NCI-H2227 (cell line): ENCODE measurements at regions not wholly inside any gene's neighbourhood (a gene's known extent, or its start where the extent isn't known, plus 50 kb on each side); places are given as distances from the start of the nearest gene placed in this dataset.
"Not testable (repeated sequence)": the region's sequence is repeated elsewhere in the genome, so short reads cannot be mapped to it uniquely, and the experiment has no call there.

Experiments used
- DNase-seq: peaks from one replicate; lab custom pipeline; 2025; ENCODE audit not compliant: unreplicated experiment; lab: John Stamatoyannopoulos, UW

DNA sequence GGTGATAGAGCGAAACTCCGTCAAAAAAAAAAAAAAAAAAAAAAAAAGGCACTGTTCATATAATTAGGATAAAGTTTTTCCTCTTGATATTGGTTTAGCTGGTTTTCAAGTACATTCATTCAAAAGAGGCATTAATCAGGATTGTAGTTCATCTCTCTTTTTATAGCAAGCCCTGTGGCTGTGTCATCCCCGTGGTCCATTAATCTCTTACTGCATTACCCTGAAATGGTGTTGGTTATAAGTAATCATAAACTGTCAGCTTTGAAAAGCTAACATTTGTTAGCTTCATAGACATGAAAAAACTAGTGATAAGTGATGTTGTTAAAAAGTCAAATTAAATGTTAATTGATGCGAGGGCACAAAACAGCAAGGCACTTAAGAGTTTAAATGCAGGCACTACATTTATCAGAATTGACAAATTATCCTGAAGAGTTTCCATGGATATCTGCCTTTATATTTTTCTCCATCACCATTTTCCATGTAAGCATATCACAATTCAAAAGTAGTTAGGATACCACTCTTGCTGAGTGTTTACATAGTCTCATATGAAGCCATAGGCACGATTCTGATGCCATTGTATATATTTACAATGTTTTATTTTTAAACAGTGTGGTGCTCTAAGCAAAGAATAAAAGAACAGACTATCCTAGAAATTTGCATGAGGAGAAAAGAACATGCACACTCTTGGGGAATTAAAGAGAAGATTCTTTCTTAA, 193.1 kb downstream of the OTOL1 start:
- DNase-seq = no peak

DNA sequence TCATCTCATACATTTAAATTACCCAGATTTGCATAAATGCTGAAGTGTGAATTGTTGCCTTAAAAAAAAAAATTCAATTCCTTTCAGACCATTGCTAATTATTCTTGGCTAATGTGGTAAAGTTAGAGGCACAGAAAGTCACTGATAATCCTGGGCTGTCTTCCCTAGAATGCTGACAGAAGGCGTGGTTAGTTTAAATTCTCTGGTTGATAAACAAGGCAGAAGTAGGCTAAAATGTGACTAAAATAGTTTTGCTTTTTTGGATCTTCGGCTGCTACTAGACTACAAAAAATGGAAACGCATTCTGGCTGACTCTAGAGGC, 193.7 kb downstream of the OTOL1 start:
- DNase-seq = no peak

DNA sequence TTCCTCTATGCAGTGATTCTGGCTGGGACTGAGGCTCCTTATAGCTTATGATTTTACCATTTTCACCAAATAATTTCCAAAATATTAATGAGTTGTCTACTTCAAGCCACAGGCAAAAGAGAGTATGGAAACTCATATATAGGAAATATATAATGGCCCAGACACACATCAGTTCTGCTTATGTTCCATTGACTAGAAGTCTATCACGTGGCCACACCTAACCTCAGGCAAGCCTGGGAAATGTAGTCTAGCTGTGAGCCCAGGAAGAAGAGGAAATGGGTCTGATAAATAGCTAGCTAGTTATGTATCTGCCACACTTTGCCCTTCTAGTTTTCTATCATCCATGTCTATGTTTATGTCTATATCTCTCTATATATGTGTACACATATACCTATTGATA, 195.1 kb downstream of the OTOL1 start:
- DNase-seq = no peak

DNA sequence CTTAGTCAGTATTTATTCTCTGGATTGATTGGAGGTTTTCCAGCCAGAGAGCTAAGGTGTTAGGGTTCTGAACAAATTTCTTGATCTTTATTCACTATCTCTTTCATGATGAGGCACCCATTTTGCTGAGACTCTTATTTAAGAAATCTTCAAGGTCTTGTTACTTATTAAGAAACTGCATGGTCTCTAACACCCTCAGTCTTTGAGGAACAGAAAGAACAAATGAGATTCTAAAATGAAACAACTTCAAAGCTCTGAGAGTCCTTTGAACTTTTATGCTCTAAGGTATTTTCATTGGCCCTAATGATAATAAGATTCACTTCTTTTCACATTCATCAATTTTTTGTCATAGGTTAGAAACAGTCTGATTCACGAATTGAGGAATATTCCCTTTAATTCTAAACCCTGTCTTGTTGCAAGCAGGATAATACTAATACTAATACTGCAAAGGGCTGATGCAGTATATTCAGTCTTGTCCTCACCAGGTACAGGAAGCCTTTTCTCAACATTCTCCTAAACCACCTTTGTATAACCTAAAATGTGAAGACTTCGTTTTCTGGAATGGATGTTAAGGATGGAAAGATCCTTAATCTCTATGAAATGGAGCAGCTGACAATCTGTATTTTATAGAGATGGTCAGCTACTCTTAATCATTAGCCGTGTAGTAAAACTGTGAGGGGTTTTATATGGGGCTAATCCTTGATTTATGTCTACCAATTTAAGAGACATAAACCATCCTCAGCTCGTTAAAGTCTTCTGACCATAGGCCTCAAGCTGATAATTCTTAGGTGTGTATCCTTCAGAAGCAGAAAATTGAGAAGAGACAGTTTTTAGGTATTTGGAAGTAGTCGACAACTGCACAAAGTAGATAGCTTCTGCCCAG, 198.3 kb downstream of the OTOL1 start:
- DNase-seq = no peak

DNA sequence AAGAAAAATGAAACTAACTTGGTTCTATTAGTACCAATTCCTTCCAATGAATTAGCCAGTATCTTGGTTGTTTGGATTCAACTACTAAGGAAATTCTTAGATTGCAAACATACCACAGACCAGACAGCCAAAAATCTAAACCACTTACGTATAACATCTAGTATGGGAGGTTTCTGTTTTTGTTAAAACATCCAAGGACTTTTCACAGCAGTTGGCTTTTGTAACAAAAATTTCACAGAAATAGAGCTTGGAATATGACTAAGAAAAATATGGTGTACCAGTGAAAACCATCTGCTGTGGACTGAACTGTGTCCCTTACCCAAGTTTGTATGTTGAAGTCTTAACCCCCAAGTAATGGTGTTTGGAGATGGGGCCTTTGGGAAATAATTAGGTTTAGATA, 199.2 kb downstream of the OTOL1 start:
- DNase-seq = no peak

DNA sequence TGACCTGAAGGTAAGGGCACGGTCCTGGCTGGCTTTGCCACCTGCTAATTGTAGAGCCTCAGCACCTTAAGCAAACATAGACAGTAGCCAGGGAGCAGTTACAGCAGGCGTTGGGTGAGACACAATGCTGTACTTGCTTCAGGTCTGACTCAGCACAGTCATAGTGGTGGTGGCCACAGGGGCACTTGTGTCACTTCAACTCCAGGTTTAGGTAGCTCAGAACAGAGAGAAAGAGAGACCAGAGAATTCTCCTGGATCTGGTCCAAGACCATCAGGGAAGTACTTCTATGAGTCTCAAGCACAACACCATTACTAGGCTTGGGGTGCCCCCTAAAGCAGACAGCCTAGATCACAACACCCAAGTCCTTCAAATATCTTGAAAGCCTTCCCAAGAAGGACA, 204.4 kb downstream of the OTOL1 start:
- DNase-seq = no peak

DNA sequence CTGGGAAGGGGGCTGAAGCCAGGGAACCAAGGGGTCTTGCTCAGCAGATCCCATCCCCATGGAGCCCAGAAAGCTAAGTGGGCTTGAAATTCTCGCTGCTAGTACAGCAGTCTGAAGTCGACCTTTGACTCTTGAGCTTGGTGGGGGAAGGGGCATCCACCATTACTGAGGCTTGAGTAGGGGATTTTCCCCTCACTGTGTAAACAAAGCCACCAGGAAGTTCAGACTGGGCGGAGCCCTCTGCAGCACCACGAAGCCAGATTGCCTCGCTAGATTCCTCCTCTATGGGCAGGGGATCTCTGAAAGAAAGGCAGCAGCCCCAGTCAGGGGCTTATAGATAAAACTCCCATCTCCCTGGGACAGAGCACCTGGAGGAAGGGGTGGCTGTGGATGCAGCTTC, 210.6 kb downstream of the OTOL1 start:
- not testable (repeated sequence) for DNase-seq

DNA sequence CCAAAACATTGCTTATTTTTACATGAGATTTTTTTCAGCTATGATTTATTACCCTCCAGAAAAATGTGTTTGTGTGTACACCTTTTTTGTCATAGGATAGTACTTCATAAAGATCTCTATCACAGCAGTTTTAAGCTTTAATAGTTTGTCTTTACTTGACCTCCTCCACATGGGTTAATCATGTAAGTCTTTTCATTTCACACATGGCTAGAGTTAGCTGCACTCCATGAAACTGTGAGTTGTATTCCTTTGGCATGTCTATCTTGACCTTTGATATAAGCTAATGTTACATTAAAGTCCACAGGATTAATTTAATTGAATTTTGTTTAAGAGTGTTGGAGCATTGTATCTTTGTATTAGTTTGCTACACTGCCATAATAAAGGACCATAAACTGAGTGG, 217.1 kb downstream of the OTOL1 start:
- DNase-seq = no peak

DNA sequence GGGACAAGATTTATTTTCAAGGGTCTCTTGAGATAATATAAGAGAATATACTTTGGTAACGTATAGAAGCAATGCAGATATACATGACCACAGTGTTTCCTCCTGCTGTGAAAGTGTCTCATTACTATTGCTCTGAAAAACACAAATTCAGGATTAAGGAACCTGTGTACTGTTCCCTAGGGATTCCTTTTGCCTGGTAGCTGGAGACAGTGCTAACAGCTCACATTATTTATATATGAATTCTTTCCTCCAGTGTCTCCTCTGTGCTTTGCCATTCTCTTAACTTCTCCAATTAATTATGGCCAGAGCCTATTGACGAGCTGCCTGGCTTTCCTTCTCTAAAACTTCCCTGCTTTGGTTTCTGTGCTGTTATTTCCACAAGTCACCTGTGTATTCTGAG, 235.4 kb downstream of the OTOL1 start:
- no peak for DNase-seq

DNA sequence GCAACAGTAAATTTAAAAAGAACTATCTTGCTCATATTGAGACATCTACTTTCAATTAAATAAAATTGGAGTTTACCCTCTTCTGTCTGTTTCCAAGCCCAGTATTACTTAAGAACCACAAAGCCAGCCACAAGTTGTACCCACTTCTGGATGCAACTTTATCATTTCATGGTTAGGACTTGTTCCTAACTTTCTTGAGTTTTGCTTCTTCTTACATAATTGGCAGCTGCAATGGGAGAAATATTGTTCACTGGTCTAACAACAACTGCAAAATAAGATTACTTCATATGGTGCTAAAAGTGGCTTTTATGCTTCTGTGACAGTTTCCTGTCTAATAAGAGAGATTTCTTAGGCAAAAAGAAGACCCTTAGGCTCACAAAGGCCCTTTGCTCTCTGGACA, 240.6 kb downstream of the OTOL1 start:
- DNase-seq = no peak

DNA sequence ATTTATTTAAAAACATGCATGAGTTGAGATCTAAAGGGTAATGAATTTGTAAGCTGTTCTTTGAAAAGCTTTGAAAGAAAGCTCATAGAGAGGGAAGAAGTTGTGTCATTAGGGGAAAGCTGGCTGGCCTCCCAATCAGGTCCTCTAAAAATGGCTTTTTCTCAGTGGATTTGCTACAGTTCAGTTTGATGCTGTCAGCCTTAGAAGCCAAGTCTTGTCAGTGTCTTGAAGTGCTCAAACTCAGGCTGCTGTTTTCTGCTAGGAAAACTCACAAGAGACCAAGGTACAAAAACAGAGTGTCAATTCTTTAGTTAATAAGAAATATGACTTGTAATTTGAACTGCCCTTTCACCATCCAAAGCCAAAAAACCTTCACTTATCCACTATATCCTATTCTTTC, 243.8 kb downstream of the OTOL1 start:
- DNase-seq = no peak

DNA sequence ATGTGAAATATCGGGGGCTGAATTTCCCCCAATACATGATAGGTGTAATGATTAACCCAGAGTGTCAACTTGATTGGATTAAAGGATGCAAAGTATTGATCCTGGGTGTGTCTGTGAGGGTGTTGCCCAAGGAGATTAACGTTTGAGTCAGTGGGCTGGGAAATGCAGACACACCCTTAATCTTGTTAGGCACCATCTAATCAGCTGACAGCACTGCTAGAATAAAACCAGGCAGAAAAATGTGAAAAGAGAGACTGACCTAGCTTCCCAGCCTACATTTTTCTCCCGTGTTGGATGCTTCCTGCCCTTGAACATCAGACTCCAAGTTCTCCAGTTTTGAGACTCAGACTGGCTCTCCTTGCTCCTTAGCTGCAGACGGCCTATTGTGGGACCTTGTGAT, 247.8 kb downstream of the OTOL1 start:
- DNase-seq = no peak

DNA sequence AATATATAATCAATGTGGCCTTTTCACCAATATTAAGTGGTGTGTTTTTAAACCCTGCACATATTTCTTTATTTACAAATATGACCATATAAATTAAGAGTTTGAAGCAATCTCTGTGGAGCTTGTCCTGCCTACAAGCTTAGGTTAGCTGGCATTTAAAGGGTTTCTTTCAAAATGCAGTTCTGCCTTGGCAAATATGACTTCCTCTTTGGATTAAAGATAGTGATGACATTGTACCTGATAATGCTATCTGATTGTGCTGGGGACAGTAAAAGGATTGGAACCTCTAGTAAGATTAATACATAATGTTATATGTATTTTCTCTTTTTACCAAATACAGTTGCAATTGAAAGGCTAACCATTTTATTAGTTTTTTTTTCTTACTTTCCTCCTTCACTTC, 249.1 kb downstream of the OTOL1 start:
- DNase-seq = no peak

DNA sequence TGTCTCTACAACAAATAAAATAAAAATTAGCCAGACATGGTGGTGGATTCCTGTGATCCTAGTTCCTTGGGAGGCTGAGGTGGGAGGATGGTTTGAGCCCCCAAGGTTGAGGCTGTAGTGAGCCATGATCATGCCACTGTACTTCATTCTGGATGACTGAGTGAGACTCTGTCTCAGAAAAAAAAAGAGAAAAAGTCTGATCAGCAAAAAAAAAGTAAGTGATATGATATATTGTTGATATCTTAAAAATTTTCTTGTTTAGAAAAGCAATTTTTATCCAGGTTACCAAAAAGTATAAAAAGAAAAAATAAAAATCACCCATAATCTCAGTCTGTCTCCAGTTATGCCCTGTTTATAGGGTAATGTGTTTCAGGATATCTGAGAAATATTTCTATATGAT, 251.4 kb downstream of the OTOL1 start:
- no peak for DNase-seq

DNA sequence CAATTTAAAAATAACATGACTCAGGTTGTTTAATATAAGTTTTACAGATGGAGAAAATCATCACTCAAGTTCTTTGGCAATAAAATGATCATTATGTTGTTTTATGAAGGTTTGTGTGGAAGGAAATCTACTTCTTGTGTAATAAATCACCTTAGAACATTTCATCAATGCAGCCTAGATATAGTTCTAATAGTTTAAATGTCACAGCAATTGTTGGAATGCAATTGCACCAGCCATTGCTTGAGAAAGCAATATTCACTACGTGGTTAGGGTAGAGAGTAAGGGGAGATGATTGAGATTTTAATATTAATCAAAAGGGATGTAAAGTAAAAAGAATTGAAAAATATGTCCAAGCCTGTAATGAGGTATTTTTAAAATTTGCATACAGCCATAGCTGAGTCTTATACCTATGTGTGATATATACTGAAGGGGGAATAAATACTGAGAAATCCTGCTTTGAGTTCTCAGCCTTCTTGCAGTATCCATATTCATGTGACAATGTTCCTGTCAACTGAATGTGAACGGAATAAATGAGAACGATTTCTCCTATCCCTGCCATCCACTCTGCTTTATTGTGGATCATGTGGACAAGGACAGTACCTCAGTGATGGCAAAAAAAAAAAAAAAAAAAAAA, 257.9 kb downstream of the OTOL1 start:
- DNase-seq = no peak

DNA sequence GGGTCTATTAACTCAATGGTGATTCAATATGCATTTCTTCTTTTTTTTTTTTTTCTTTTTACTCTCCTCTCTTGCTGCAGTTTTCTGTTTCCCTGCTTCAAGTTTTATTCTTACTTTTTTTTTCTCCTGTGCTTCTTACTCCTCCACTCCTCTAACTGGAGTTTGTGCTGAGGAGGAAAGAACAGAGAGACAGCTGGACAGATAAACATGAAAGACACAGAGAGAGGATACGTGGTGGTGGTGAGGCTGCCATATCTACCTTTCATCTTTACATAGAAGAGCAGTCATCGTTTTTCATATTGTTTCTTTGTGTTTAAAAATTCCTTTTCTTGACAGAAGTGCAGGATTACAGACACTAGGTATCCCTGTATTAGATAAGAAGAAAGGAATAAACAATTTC, 262.8 kb downstream of the OTOL1 start:
- DNase-seq = no peak

DNA sequence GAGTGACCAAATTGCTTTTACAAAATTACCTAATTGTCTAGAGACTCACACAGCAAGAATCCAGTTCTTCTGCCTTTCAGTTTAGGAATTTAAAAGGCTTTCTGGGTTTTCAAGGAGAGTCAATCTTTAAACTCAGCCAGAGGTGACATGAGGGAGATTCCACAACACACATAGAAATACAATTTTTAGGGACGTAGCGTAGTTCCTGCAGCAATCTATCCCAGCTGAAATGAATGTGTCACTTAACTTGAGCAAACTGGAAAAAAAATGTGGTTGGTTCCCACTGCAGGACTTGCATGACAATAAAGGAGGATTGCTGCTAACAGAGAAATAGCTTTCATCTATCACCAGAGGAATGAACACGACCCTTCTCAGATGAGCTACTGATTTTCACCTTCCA, 269.7 kb downstream of the OTOL1 start:
- DNase-seq = no peak

DNA sequence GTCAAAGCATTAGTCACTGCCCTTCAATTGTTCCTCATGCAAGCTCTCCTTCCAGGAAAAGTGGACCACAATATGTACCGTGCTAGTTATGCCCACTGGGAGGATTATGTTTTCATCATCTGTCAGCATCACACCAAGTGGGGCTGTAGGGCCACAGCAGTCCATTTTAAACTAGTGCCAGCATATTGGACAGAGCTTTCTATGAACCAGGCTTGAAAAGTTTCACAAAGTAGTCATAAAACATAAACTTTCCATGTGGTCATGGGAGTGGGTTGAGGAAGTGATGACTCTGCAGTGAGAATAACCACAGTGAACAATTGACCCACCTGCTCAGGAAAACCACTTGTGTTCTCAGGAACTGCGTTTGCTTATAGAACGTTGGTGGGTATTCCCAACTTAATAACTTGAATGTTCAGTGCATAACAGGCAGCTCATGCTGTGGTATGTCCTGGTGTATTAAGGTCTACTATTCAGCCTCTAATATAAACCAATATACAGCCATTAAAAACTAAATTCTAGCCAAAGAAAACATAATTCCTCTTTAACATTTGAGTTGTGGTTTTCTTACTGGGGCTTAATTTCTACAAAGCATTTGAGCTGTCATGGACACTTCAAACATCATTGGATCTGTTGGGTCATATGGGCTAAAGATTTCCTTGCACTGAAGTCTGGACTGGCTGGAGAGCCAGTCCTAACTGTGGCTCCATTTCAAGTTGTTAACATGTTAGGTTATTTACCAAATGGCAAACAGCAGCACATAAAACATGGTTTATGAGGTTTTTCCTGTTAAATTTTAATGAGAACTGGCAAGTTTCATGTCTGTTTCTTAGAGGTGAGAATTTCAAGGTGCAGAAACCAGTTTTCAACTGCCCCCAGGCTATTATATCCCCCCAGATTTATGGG, 274.1 kb downstream of the OTOL1 start:
- no peak for DNase-seq

DNA sequence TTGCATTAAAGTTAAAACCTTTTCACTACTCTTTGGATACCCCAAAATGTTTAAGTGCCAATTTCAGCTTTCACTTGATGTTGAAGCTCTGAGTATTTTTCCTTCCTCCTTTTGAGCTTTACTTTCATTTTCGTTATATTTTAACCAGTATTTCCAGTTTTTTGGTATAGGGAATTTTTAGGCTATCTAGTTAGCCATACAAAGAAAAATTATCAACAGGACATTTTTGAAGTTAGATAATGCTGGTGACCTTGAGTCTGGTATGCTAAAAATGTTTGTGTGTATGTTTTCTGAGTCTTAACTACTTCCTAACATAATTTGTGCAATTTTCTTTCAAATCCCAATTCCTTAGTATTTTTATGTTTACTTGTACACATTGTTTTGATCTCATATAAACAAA, 284.8 kb downstream of the OTOL1 start:
- no peak for DNase-seq

DNA sequence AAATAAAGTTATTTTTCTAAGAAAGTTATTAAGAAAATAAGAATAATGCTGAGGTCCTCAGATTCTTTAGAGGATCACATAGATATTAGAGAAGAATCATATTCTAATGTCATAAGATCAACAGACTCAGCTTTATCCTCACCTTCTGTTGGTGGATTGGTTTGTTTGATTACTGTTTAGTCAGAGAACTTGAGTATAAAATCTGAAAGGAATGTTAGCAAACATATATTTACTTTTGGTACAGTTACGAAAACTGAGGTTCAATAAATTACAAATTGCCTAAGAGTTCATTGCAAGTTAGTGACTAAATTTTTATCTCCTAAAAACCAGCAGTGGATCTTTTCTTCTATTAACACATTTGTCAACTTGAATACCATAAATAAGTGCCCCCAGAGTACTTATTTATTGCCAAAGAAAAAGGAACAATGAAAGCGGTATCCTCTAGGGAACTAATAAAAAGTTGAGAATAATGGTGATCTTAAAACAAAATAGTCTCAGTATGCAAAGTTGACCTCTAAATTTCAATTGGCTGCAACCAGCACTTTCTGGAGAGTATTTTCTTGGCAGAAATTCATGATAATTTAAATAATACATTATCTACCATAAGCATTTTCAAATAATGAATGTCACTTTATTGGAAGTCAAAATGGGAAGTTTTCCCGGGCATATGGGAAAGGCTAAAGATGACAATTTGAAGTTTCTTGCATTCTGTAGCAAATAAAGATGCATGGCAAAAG, 296.8 kb downstream of the OTOL1 start:
- DNase-seq = no peak

DNA sequence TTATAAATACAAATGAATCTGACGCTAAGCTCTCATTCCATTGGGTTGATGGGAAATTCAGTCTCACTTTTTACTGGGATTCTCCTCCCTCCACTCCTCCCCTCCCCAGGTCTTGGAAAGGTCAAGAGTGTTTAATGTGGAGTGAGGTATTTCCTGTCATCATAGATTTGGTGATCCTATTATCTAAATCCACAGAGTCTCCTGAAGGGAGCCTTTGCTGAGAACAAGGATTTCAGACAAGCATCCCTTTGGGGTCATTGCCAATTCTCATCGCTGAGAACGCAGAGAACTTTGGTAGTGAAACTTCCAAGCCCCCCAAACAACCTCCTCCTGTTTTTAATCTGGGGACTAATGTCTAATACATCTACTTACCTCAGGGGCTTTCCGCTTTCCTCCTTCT, 297.9 kb downstream of the OTOL1 start:
- no peak for DNase-seq
